ENCODE measurements at regions not wholly inside any gene's neighbourhood (a gene's known extent, or its start where the extent isn't known, plus 50 kb on each side); places are given as distances from the start of the nearest gene placed in this dataset.

- H3K14ac ChIP-seq (replicated peaks; ENCODE audit: low read depth, low read length) = peak overlapping the region; percentile 77
- H3K4me1 ChIP-seq (ENCODE audit: control insufficient read depth, insufficient read depth, low read length) = peaks cover 3% of the 10 kb centered on the region; the same call in 1 of the 2 replicates
- peak overlapping the region; percentile 70; the same call in 1 of the 2 replicates for H3K27ac ChIP-seq (ENCODE audit: insufficient read depth, low read length)
- peak overlapping the region; percentile 9; the same call in 1 of the 2 replicates for H2AK5ac ChIP-seq (ENCODE audit: low read depth, low read length)
- H2BK120ac ChIP-seq (ENCODE audit: low read depth, low read length) = peak overlapping the region; percentile 90
- no peak for ATAC-seq (ENCODE audit: low read depth)
- H2BK15ac ChIP-seq (ENCODE audit: low read depth, low read length) = peak overlapping the region; percentile 59
- peak overlapping the region; percentile 97 for H2BK5ac ChIP-seq (ENCODE audit: low read depth, low read length, poor library complexity, severe bottlenecking)
- no peaks in the 10 kb centered on the region for H3K27me3 ChIP-seq (ENCODE audit: control insufficient read depth, insufficient read depth, low read length)
- H3K23ac ChIP-seq (ENCODE audit: low read depth, low read length) = peak overlapping the region; percentile 57
- peak overlapping the region; percentile 88 for H4K91ac ChIP-seq (ENCODE audit: insufficient read depth, low read depth, low read length)
- H3K9me3 ChIP-seq (ENCODE audit: control insufficient read depth, insufficient read depth, low read length) = peaks cover 18% of the 10 kb centered on the region
- H3K56ac ChIP-seq (ENCODE audit: extremely low read depth, insufficient read depth, low read length) = peak overlapping the region; percentile 46
- H2AK9ac ChIP-seq (replicated peaks; ENCODE audit: low read depth, low read length, poor library complexity) = no peak overlapping the region
- DNase-seq = no peak
- H3K4ac ChIP-seq (ENCODE audit: low read depth, low read length) = peak overlapping the region; percentile 87; the same call in 1 of the 2 replicates
- H3K9ac ChIP-seq (ENCODE audit: low read depth, low read length) = peak overlapping the region; percentile 54; the same call in 1 of the 2 replicates
- H3K4me3 ChIP-seq (ENCODE audit: insufficient read depth, low read depth, low read length) = no peak overlapping the region
- H3K79me1 ChIP-seq (ENCODE audit: low read depth in 1 of 2, low read length in 2 of 2) = peaks cover 11 to 25% of the 10 kb centered on the region in 2 experiments; a peak in 3 of 4 replicates
- intact Hi-C loops (cut with micrococcal nuclease) (loop anchor here (2.0 kb wide), 1 partner anchor 15 kb away; no protein-coding TSS in a partner anchor), in situ Hi-C loops (cut with MboI; ENCODE audit: low sequenced_read_pairs) (loop anchor here (25.0 kb wide), 1 partner anchor 1005 kb away; the partner anchor contains the start of gene CLMP), dilution Hi-C loops (cut with HindIII; ENCODE audit: low sequenced_read_pairs, unreplicated experiment) (no loop called here)
- H3K4me2 ChIP-seq (ENCODE audit: low read depth, low read length) = peak overlapping the region; percentile 47; the same call in 1 of the 2 replicates
- no peaks in the 10 kb centered on the region for H4K20me1 ChIP-seq (ENCODE audit: insufficient read depth, low read length)
- peak overlapping the region; percentile 96 for H3K18ac ChIP-seq (ENCODE audit: low read depth, low read length)
- H4K5ac ChIP-seq (ENCODE audit: low read depth, low read length) = peak overlapping the region; percentile 89
- H3K36me3 ChIP-seq (ENCODE audit: control insufficient read depth, insufficient read depth, low read length) = peaks cover 32% of the 10 kb centered on the region
- BruUV-seq (replicated peaks) = no TSS peak
- POLR2A ChIA-PET (ENCODE audit: unreplicated experiment) = interaction anchor here (0.5 to 4.0 kb wide), 2 partner anchors 14 to 85 kb away, joined by 6 to 22 read pairs; no protein-coding TSS in a partner anchor
- H2BK20ac ChIP-seq (ENCODE audit: low read depth, low read length) = peak overlapping the region; percentile 89; the same call in 1 of the 2 replicates
- H3K9me1 ChIP-seq (ENCODE audit: insufficient read depth, low read length) = no peaks in the 10 kb centered on the region
- no CpG with 5 or more reads among the region's 1 CpG for WGBS, 2 experiments (ENCODE audit: extremely low coverage in 2 of 2, insufficient read length in 1 of 2)
- TF ChIP-seq BHLHE40 (IDR thresholded peaks at IDR 0.05; ENCODE audit: low read depth, low read length) (no peak), RCOR1 (IDR thresholded peaks at IDR 0.05; ENCODE audit: insufficient replicate concordance, low read length) (no peak), MAFK (IDR thresholded peaks at IDR 0.05; ENCODE audit: low read depth, low read length) (peak; percentile 99)
- CTCF ChIA-PET = interaction anchor here (1.0 kb wide), 1 partner anchor 13 kb away, joined by 3 read pairs; no protein-coding TSS in a partner anchor
- H2AFZ ChIP-seq (replicated peaks; ENCODE audit: low read length, poor library complexity) = no peak overlapping the region
- peak overlapping the region; percentile 71 to 80 for H4K8ac ChIP-seq (ENCODE audit: low read depth in 2 of 2, low read length in 2 of 2)
Observed at GRCh38 chr11:122181893-122182292, 65.9 kb upstream of the BLID start.
